Sigmoid colon (tissue), 4 donors: ENCODE measurements at regions not wholly inside any gene's neighbourhood (a gene's known extent, or its start where the extent isn't known, plus 50 kb on each side); places are given as distances from the start of the nearest gene placed in this dataset.

Experiments
- POLR2A ChIP-seq, 2 donors: fragments of 450-650 bp; IDR thresholded peaks; one replicate each; pipeline ENCODE4 v1.6.1; 2016; ENCODE audit warnings: antibody characterized with exemption in 2 of 2, mild to moderate bottlenecking in 2 of 2, moderate library complexity in 2 of 2
- POLR2AphosphoS5 ChIP-seq, 4 donors: sonication (generic); formaldehyde crosslinking; IDR thresholded peaks; one replicate each; pipeline ENCODE4 v1.6.1; 2017; ENCODE audit warnings: antibody characterized with exemption in 4 of 4
- TF ChIP-seq, protein P1 (sequence below), 4 experiments: fragments of 450-650 bp in 3 of 4; fragments of 200-600 bp in 1 of 4; IDR thresholded peaks; one replicate each; pipeline ENCODE4 v1.5.1; 2016 to 2019; ENCODE audit warnings: antibody characterized with exemption in 4 of 4, mild to moderate bottlenecking in 3 of 4, moderate library complexity in 2 of 4

DNA sequence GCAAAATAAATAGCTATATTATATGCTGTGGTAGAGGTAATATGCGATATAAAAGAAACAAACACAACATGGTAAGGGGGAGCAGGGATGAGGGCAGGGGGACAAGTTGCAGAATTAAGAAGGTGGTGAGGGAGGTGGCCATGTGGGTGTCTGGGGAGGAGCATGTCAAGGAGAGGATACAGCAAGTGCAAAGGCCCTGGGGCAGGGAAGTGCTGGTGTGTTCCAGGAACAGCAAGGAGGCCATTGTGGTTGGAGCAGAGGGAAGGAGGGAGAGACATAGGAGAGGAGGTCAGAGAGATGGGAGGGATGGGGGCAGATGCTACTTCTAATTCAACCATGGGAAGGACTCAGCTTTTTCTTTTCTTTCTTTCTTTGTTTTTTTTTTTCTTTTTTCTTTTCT lies 161.2 kb upstream of the IGSF21 start:
- TF ChIP-seq POLR2A (IDR thresholded peaks at IDR 0.05) (no peak), POLR2AphosphoS5 (IDR thresholded peaks at IDR 0.05) (no peak)
- TF ChIP-seq, protein P1, sequence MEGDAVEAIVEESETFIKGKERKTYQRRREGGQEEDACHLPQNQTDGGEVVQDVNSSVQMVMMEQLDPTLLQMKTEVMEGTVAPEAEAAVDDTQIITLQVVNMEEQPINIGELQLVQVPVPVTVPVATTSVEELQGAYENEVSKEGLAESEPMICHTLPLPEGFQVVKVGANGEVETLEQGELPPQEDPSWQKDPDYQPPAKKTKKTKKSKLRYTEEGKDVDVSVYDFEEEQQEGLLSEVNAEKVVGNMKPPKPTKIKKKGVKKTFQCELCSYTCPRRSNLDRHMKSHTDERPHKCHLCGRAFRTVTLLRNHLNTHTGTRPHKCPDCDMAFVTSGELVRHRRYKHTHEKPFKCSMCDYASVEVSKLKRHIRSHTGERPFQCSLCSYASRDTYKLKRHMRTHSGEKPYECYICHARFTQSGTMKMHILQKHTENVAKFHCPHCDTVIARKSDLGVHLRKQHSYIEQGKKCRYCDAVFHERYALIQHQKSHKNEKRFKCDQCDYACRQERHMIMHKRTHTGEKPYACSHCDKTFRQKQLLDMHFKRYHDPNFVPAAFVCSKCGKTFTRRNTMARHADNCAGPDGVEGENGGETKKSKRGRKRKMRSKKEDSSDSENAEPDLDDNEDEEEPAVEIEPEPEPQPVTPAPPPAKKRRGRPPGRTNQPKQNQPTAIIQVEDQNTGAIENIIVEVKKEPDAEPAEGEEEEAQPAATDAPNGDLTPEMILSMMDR (IDR thresholded peaks at IDR 0.05) = no peak
